Muscle of back (tissue), 3 donors: ENCODE measurements at regions not wholly inside any gene's neighbourhood (a gene's known extent, or its start where the extent isn't known, plus 50 kb on each side); places are given as distances from the start of the nearest gene placed in this dataset.

Experiments used
- DNase-seq, 3 donors: peaks; one replicate each; pipeline versions ENCODE4 v3.0.0 to v3.0.0-alpha.2; 2013

- DNase-seq = no peak
These were observed 87.6 kb downstream of the YTHDF1 start for GRCh38 chr20:63128367-63128766.

- no peak for DNase-seq
These were observed 88.1 kb downstream of the YTHDF1 start for GRCh38 chr20:63127700-63128364.

- DNase-seq = no peak
These were observed 88.8 kb downstream of the YTHDF1 start for GRCh38 chr20:63126876-63127699.

GRCh38 chr20:63125838-63126601 lies 89.9 kb downstream of the YTHDF1 start:
- no peak for DNase-seq

- no peak for DNase-seq
These were observed 90.4 kb downstream of the YTHDF1 start for GRCh38 chr20:63125581-63125837.

GRCh38 chr20:63124782-63125580 lies 91.0 kb downstream of the YTHDF1 start:
- DNase-seq = no peak

- DNase-seq = no peak
These were observed 91.7 kb downstream of the YTHDF1 start for GRCh38 chr20:63124092-63124781.

- DNase-seq = no peak
These were observed 92.6 kb downstream of the YTHDF1 start for GRCh38 chr20:63123331-63123741.

GRCh38 chr20:63122626-63123025 lies 93.3 kb downstream of the YTHDF1 start:
- no peak for DNase-seq

GRCh38 chr20:63121749-63122405 lies 94.1 kb downstream of the YTHDF1 start:
- DNase-seq = no peak

- no peak for DNase-seq
These were observed 94.7 kb downstream of the YTHDF1 start for GRCh38 chr20:63121246-63121645.

GRCh38 chr20:63120808-63121090 lies 95.2 kb downstream of the YTHDF1 start:
- DNase-seq = no peak

GRCh38 chr20:63119963-63120807 lies 95.7 kb downstream of the YTHDF1 start:
- DNase-seq = no peak

GRCh38 chr20:63119121-63119962 lies 96.6 kb downstream of the YTHDF1 start:
- DNase-seq = no peak

- no peak for DNase-seq
These were observed 97.4 kb downstream of the YTHDF1 start for GRCh38 chr20:63118303-63119120.

GRCh38 chr20:63117661-63118302 lies 98.1 kb downstream of the YTHDF1 start:
- no peak for DNase-seq

GRCh38 chr20:63117151-63117550 lies 98.8 kb downstream of the YTHDF1 start:
- no peak for DNase-seq
